GOT3 (cell line): ENCODE measurements at regions not wholly inside any gene's neighbourhood (a gene's known extent, or its start where the extent isn't known, plus 50 kb on each side); places are given as distances from the start of the nearest gene placed in this dataset.

Experiments
- DNase-seq: peaks from one replicate; lab custom pipeline; 2025; ENCODE audit warnings: mixed read lengths; lab: John Stamatoyannopoulos, UW

- DNase-seq: no peak
Measured at GRCh38 chr21:24890021-24890420, 717.3 kb downstream of the MRPL39 start.

GRCh38 chr21:24881506-24881905 is 725.8 kb downstream of the MRPL39 start:
- DNase-seq: no peak

- DNase-seq: no peak
Measured at GRCh38 chr21:24870633-24871032, 736.6 kb downstream of the MRPL39 start.

- DNase-seq: no peak
Measured at GRCh38 chr21:24869862-24870261, 737.4 kb downstream of the MRPL39 start.

GRCh38 chr21:24868117-24868516 is 739.2 kb downstream of the MRPL39 start:
- DNase-seq: no peak

GRCh38 chr21:24861471-24861870 is 745.8 kb downstream of the MRPL39 start:
- no peak for DNase-seq

GRCh38 chr21:24856326-24856725 is 751.0 kb downstream of the MRPL39 start:
- DNase-seq: no peak

- no peak for DNase-seq
Measured at GRCh38 chr21:24852610-24853195, 754.6 kb downstream of the MRPL39 start.

GRCh38 chr21:24850121-24850520 is 757.2 kb downstream of the MRPL39 start:
- no peak for DNase-seq

GRCh38 chr21:24844671-24845070 is 762.6 kb downstream of the MRPL39 start:
- no peak for DNase-seq

- no peak for DNase-seq
Measured at GRCh38 chr21:24840287-24840686, 767.0 kb downstream of the MRPL39 start.

GRCh38 chr21:24832961-24833360 is 774.3 kb downstream of the MRPL39 start:
- no peak for DNase-seq

- no peak for DNase-seq
Measured at GRCh38 chr21:24829397-24829796, 777.9 kb downstream of the MRPL39 start.

GRCh38 chr21:24826822-24827221 is 780.5 kb downstream of the MRPL39 start:
- DNase-seq: no peak

GRCh38 chr21:24825348-24825747 is 781.9 kb downstream of the MRPL39 start:
- DNase-seq: no peak

GRCh38 chr21:24824209-24824608 is 783.1 kb downstream of the MRPL39 start:
- DNase-seq: no peak

- DNase-seq: no peak
Measured at GRCh38 chr21:24823247-24823646, 784.0 kb downstream of the MRPL39 start.

GRCh38 chr21:24785033-24785432 is 822.2 kb downstream of the MRPL39 start:
- DNase-seq: no peak

- DNase-seq: no peak
Measured at GRCh38 chr21:24781146-24781545, 826.1 kb downstream of the MRPL39 start.

GRCh38 chr21:24759348-24760075 is 847.8 kb downstream of the MRPL39 start:
- no peak for DNase-seq

- no peak for DNase-seq
Measured at GRCh38 chr21:24738063-24738462, 869.2 kb downstream of the MRPL39 start.

GRCh38 chr21:24737296-24737850 is 869.9 kb downstream of the MRPL39 start:
- DNase-seq: no peak

- no peak for DNase-seq
Measured at GRCh38 chr21:24730661-24731060, 876.6 kb downstream of the MRPL39 start.

- no peak for DNase-seq
Measured at GRCh38 chr21:24729568-24729967, 877.7 kb downstream of the MRPL39 start.
